ENCODE measurements at regions not wholly inside any gene's neighbourhood (a gene's known extent, or its start where the extent isn't known, plus 50 kb on each side); places are given as distances from the start of the nearest gene placed in this dataset.

- H3K27me3 ChIP-seq (ENCODE audit: insufficient read depth, low read depth, severe bottlenecking) = peaks cover 72% of the 10 kb centered on the region
- no peak overlapping the region for H3K27ac ChIP-seq
- H3K36me3 ChIP-seq = no peaks in the 10 kb centered on the region
- no peak for DNase-seq
- no peak for TF ChIP-seq CTCF (IDR thresholded peaks at IDR 0.05; ENCODE audit: low read depth, low read length)
- H3K4me3 ChIP-seq (ENCODE audit: low read depth, low read length) = no peak overlapping the region
- peaks cover 3% of the 10 kb centered on the region for H3K9me3 ChIP-seq (ENCODE audit: severe bottlenecking)
Measured at GRCh38 chr21:33973268-33973667, 57.7 kb upstream of the ATP5PO start.

GRCh38 chr21:33972539-33972938, 56.9 kb upstream of the ATP5PO start:
- Histone ChIP-seq H3K27ac (no peak overlapping the region), H3K36me3 (no peaks in the 10 kb centered on the region), H3K4me3 (ENCODE audit: low read depth, low read length) (no peak overlapping the region), H3K27me3 (ENCODE audit: insufficient read depth, low read depth, severe bottlenecking) (peaks cover 68% of the 10 kb centered on the region), H3K9me3 (ENCODE audit: severe bottlenecking) (peaks cover 3% of the 10 kb centered on the region)
- DNase-seq = no peak
- TF ChIP-seq CTCF (IDR thresholded peaks at IDR 0.05; ENCODE audit: low read depth, low read length) = no peak

- no peak for DNase-seq
- TF ChIP-seq CTCF (IDR thresholded peaks at IDR 0.05; ENCODE audit: low read depth, low read length) = no peak
- H3K9me3 ChIP-seq (ENCODE audit: severe bottlenecking) = peaks cover 3% of the 10 kb centered on the region
- H3K27me3 ChIP-seq (ENCODE audit: insufficient read depth, low read depth, severe bottlenecking) = peaks cover 70% of the 10 kb centered on the region
- no peak overlapping the region for H3K27ac ChIP-seq
- no peaks in the 10 kb centered on the region for H3K36me3 ChIP-seq
- H3K4me3 ChIP-seq (ENCODE audit: low read depth, low read length) = no peak overlapping the region
Measured at GRCh38 chr21:33971492-33972013, 55.9 kb upstream of the ATP5PO start.

GRCh38 chr21:33969581-33969980, 54.0 kb upstream of the ATP5PO start:
- no peak for TF ChIP-seq CTCF (IDR thresholded peaks at IDR 0.05; ENCODE audit: low read depth, low read length)
- DNase-seq = no peak
- Histone ChIP-seq H3K27ac (no peak overlapping the region), H3K27me3 (ENCODE audit: insufficient read depth, low read depth, severe bottlenecking) (peaks cover 73% of the 10 kb centered on the region), H3K9me3 (ENCODE audit: severe bottlenecking) (peaks cover 3% of the 10 kb centered on the region), H3K36me3 (no peaks in the 10 kb centered on the region), H3K4me3 (ENCODE audit: low read depth, low read length) (no peak overlapping the region)

- Histone ChIP-seq H3K36me3 (no peaks in the 10 kb centered on the region), H3K27ac (no peak overlapping the region), H3K4me3 (ENCODE audit: low read depth, low read length) (no peak overlapping the region), H3K27me3 (ENCODE audit: insufficient read depth, low read depth, severe bottlenecking) (peaks cover 77% of the 10 kb centered on the region), H3K9me3 (ENCODE audit: severe bottlenecking) (peaks cover 3% of the 10 kb centered on the region)
- no peak for DNase-seq
- TF ChIP-seq CTCF (IDR thresholded peaks at IDR 0.05; ENCODE audit: low read depth, low read length) = no peak
Measured at GRCh38 chr21:33968995-33969348, 53.4 kb upstream of the ATP5PO start.
